Thoracic aorta (tissue), 2 donors: ENCODE measurements at regions not wholly inside any gene's neighbourhood (a gene's known extent, or its start where the extent isn't known, plus 50 kb on each side); places are given as distances from the start of the nearest gene placed in this dataset.
A peak's percentile ranks its signal among the peaks of the same experiment; 100 is the strongest.
"Not testable (repeated sequence)": the region's sequence is repeated elsewhere in the genome, so short reads cannot be mapped to it uniquely, and the experiment has no call there.

Experiments
- ATAC-seq: fragments of 150-250 bp; one replicate; pipeline ENCODE4 v1.8.0; 2017; ENCODE audit warnings: low read depth; ENCODE audit not compliant: insufficient number of reproducible peaks, low FRiP score
- DNase-seq: peaks from one replicate; pipeline ENCODE4 v3.0.0-alpha.2; 2020; ENCODE audit warnings: low spot score
- H3K27ac ChIP-seq, 2 donors: fragments of 200-600 bp; sonication (generic); 1 replicate in 1 of 2; 2 replicates in 1 of 2; pipeline ENCODE4 v1.5.1; 2016; ENCODE audit warnings: mild to moderate bottlenecking in 2 of 2, moderate library complexity in 2 of 2
- H3K27me3 ChIP-seq: fragments of 200-600 bp; sonication (generic); replicated peaks from 2 replicates; pipeline ENCODE4 v1.6.0; 2016; ENCODE audit warnings: mild to moderate bottlenecking; ENCODE audit not compliant: insufficient read depth
- H3K36me3 ChIP-seq: fragments of 200-600 bp; sonication (generic); one replicate; pipeline ENCODE4 v1.5.1; 2016
- H3K4me1 ChIP-seq, 2 donors: fragments of 200-600 bp; sonication (generic); 1 replicate in 1 of 2; 2 replicates in 1 of 2; pipeline versions ENCODE4 v1.5.1 to v1.6.0; 2016; ENCODE audit warnings: low read depth in 2 of 2, mild to moderate bottlenecking in 1 of 2; ENCODE audit not compliant: control insufficient read depth in 1 of 2
- H3K4me3 ChIP-seq: fragments of 200-600 bp; sonication (generic); 2 replicates; pipeline ENCODE4 v1.5.1; 2016; ENCODE audit warnings: mild to moderate bottlenecking
- H3K9me3 ChIP-seq: fragments of 200-600 bp; sonication (generic); 2 replicates; pipeline ENCODE4 v1.5.1; 2016
- TF ChIP-seq, protein P1 (sequence below): fragments of 200-600 bp; sonication (generic); IDR thresholded peaks from one replicate; pipeline ENCODE4 v1.5.1; 2019; ENCODE audit warnings: antibody characterized with exemption

DNA sequence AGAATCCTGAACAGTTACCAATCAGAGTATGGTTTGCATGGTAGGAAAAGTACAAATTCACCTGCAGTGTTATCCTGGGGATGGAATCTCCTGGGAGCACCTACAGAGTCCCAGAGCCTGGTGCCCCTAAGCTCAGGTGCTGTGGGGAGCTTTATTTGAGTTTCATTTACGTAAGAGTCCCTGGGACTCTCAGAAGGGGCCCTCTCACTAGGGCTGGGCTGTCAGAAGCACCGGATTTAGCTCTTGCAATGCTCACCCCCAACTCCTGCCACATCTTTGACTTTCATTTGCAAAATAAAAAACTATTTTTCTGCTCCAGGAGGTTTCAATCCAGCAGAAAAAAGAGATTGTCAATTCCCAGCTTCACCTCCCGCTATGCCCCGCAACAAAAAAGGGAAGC is 569.8 kb upstream of the B3GAT1 start:
- Histone ChIP-seq H3K27me3 (no peaks in the 10 kb centered on the region), H3K36me3 (no peaks in the 10 kb centered on the region), H3K4me1 (no peaks in the 10 kb centered on the region), H3K4me3 (no peak overlapping the region), H3K9me3 (no peaks in the 10 kb centered on the region), H3K27ac (no peak overlapping the region)
- DNase-seq = no peak
- no peak for ATAC-seq
- TF ChIP-seq, protein P1, sequence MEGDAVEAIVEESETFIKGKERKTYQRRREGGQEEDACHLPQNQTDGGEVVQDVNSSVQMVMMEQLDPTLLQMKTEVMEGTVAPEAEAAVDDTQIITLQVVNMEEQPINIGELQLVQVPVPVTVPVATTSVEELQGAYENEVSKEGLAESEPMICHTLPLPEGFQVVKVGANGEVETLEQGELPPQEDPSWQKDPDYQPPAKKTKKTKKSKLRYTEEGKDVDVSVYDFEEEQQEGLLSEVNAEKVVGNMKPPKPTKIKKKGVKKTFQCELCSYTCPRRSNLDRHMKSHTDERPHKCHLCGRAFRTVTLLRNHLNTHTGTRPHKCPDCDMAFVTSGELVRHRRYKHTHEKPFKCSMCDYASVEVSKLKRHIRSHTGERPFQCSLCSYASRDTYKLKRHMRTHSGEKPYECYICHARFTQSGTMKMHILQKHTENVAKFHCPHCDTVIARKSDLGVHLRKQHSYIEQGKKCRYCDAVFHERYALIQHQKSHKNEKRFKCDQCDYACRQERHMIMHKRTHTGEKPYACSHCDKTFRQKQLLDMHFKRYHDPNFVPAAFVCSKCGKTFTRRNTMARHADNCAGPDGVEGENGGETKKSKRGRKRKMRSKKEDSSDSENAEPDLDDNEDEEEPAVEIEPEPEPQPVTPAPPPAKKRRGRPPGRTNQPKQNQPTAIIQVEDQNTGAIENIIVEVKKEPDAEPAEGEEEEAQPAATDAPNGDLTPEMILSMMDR = no peak

DNA sequence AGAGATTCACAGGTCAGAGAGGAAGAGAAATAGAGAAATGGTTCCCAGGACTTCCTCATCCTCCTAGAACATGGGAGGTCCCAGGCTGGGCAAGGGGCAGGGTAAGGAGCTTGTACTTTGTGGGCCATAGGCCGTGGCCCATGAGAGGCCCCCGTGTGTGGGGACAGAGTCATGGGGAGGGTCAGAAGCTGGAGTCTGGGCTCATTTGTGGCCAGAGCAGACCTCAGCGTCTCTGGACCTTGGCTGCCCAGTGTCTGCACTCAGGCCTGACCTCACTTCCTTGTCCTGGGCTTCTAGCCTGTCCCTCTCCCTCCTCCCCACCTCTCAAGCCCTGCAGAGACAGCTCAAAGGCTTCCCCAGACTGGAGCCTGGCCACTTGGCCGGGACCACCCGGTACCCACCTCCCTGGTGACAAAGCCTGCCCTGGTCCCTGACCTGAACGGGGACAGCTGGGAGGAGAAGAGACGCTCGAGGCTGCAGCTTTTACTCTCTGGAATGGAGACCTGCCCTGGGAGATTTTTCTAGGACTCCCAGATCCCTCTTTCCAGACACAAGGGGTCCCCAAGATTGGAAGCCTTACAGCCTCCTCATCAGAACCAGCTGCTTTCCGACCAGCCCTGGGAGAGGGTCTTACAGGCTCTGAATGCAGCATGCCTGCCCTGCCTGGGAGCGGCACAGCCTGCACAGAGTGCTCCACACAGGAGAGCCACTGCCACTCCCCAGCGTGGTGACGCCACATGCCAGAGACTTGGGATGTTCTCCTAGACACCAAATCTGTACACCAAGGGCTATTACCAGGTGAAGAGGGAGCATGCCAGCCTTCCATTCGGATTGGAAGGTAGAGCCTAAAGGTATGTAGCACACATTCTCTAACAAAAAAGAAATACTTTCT is 569.0 kb upstream of the B3GAT1 start:
- no peak for ATAC-seq
- Histone ChIP-seq H3K27ac (no peak overlapping the region), H3K27me3 (no peaks in the 10 kb centered on the region), H3K4me3 (no peak overlapping the region), H3K36me3 (no peaks in the 10 kb centered on the region), H3K9me3 (no peaks in the 10 kb centered on the region), H3K4me1 (no peaks in the 10 kb centered on the region)
- TF ChIP-seq, protein P1 = no peak
- DNase-seq = no peak

DNA sequence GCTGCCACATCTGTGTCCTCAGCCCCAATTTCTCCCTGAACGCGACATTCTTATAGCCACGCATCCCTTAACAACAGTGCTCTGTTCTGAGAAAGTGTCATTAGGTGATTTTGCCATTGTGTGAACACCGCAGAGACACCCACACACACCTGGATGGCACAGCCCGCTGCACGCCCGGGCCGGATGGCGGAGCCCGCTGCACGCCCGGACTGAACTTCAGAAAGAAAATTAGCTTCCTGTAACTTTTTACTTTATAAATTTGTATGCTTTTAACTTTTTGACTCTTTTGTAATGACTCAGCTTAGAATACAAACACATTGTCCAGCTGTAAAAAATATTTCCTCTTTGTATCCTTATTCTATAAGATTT is 567.0 kb upstream of the B3GAT1 start:
- H3K4me3 ChIP-seq, H3K27ac ChIP-seq, H3K9me3 ChIP-seq, DNase-seq, H3K4me1 ChIP-seq, H3K27me3 ChIP-seq, H3K36me3 ChIP-seq, ATAC-seq: not testable (repeated sequence)

DNA sequence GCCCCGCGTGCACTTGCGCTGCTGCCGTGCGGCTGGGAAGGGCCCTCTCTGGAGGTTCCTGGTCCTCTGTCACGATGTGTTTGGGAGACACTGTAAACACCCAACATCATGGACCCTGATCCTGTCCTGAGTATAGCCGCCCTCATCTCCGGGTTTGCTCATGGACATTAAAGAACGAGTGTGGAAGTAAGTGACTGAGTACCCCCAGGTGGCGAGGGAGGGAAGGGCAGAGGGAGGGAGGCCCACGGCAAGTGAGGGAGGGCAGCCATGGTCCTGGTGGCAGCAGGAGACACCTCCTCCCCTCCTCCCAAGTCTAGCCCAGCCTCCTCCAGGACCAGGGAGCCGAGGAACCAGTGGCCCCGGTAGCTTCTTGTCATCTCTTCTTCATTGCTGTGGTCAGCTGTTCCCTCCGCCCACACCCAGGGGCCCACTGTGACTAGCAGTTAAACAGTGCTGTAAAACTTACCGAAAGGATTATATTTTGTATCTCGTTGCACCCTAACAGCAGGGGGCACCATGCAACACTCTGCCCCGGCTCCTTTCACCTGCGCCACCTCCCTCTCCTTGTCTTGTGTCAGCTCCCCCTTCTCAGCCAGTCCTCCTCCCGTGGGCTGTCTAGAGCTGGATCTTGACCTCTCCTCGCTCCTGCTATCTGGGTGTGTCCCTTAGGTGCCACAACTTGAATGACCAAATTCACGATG is 566.5 kb upstream of the B3GAT1 start:
- DNase-seq = no peak
- Histone ChIP-seq H3K9me3 (no peaks in the 10 kb centered on the region), H3K27me3 (no peaks in the 10 kb centered on the region), H3K36me3 (no peaks in the 10 kb centered on the region), H3K4me1 (no peaks in the 10 kb centered on the region), H3K27ac (no peak overlapping the region), H3K4me3 (no peak overlapping the region)
- no peak for ATAC-seq
- TF ChIP-seq, protein P1 = peak; percentile 43

DNA sequence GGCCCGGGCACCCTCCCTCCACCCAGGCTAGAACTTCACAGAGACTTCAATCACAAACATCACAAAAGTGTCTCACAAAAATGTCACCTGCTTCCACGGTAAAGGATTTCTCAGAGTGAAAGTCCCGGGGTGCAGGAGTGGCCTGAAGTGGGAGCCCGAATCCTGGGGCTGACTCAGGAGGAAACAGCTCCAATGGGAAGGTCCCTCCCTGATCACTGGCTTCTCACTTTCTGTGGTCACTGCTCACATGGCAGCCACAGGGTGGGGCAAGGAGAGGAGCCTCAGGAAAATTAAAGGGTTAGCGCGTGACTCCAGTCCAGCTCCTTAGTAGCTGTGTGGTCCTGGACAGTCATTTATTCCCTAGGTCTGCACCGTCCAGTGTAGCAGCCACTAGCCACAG is 564.5 kb upstream of the B3GAT1 start:
- H3K27ac ChIP-seq = no peak overlapping the region
- H3K9me3 ChIP-seq = no peaks in the 10 kb centered on the region
- no peak overlapping the region for H3K4me3 ChIP-seq
- no peaks in the 10 kb centered on the region for H3K27me3 ChIP-seq
- no peaks in the 10 kb centered on the region for H3K4me1 ChIP-seq
- ATAC-seq = no peak
- no peaks in the 10 kb centered on the region for H3K36me3 ChIP-seq
- DNase-seq = no peak
- TF ChIP-seq, protein P1 = no peak
